Kasumi-1 (cell line): ENCODE measurements at regions not wholly inside any gene's neighbourhood (a gene's known extent, or its start where the extent isn't known, plus 50 kb on each side); places are given as distances from the start of the nearest gene placed in this dataset.

Source experiments
- DNase-seq, 2 experiments: peaks; one replicate each; lab custom pipeline; 2025; lab: John Stamatoyannopoulos, UW

DNA sequence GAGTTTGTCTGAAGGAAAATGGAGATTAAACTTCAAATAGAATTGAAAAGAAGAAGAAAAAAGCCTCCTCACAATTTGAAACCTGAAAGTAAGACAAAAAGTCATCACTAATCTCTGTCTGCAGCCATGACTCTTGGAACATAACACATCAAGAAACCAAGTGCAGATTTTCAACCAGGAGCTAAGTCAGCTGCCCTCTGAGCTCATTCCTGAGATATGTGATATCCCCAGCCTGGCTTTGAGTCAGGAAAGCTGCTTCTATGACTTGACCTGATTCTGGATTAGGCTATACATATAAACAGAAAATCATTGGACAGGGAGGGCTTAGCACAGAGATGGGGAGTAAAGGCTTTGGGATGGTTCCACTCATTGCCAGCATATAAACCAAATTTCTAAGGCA is 891.4 kb downstream of the TFAP2A start:
- no peak for DNase-seq

DNA sequence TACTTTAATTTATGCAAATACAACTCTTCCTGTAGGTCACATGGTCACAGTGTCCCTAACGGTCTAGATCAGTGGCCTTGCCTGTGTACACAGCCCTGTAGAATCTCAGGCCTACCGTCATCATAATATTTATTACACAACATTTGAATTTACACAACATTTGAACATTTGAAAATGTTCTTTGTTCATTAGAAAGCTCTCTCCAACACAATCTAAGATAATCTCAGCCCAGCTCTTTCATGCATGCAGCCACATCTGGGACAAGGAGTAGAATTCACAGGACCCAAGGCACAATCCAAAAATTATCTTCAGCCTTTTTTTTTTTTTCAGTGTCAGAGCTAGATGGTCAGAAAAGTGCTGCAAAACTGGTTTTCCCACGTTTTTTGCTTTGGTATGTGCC is 892.8 kb downstream of the TFAP2A start:
- DNase-seq = no peak

DNA sequence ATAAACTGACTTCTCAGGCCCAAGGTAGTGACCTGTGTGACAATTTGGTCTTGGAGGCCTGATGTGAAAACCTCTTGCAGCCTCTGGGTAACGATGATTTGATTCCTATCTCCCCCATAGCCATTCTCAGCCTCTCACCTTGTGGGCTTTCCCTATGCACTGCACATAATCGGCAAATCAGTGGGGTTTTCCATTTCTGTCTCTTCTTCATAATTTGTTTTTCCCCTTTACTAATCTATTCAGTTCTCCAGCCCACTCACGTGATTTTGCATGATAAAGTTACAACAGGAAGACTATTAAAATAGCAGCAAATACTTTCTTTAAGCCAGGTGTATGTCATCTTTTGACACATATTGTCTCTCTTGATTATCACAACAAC is 893.7 kb downstream of the TFAP2A start:
- no peak for DNase-seq

DNA sequence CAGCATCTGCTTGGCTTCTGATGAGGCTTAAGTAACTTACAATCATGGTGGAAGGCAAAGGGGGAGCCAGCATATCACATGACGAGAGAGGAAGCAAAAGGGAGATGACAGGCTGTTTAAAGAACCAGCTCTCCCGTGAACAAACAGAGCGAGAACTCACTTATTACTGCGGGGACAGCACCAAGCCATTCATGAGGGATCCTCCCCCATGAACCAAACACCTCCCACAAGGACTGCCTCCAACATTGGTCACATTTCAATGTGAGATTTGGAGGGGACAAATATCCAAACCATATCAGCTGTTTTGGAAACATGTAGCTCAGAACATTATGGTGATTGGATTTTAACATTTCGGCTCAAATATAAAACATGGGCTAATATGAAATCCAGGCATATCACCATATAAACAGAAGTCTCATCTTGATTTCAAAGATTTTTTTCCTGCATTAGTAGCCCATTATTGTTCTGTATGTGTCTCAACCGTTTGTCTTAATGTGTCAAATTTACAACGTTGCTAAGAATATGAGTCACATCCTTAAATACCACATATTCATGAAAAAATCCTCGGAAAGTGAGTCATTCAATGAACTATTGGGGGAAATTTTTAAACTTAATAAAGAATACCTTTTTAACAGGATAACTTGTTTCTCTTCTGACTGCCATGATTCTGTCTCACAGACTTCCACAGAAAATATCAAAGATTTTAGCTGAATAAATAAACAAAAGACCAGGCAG is 894.3 kb downstream of the TFAP2A start:
- no peak for DNase-seq

DNA sequence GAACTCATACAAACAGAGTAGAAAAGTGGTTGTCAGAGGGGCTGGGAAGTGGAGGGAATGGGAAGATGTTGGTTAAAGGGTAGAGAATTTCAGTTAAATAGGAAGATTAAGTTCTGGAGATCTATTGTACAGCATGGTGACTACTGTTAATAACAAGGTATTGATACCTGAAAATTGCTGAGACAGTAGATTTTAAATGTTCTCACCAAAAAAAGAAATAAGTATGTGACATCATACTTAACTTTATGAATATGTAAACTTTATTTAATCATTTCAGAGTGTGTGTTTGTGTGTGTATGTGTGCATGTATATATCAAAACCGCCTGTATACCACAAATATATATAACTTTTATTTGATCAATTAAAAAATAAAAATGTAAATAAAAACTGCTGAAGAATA is 896.4 kb downstream of the TFAP2A start:
- DNase-seq = no peak

DNA sequence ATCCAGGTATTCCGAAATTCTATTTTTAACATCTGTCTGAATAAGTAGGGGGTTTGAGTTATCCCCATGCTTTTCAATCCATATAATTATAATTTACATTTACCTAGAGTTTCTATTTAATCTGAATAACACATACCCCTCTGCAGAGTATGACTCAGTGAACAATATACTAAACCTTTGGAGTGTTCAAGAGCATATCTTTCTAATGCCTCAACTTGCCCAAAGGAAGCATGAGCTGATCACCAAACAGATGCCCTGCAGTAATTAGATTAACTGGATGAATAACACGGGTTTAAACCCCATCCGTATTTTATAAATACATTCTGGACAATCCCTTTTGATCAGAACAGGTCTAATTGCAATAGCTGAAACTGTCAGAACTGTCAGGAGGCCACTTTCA is 897.1 kb downstream of the TFAP2A start:
- no peak for DNase-seq

DNA sequence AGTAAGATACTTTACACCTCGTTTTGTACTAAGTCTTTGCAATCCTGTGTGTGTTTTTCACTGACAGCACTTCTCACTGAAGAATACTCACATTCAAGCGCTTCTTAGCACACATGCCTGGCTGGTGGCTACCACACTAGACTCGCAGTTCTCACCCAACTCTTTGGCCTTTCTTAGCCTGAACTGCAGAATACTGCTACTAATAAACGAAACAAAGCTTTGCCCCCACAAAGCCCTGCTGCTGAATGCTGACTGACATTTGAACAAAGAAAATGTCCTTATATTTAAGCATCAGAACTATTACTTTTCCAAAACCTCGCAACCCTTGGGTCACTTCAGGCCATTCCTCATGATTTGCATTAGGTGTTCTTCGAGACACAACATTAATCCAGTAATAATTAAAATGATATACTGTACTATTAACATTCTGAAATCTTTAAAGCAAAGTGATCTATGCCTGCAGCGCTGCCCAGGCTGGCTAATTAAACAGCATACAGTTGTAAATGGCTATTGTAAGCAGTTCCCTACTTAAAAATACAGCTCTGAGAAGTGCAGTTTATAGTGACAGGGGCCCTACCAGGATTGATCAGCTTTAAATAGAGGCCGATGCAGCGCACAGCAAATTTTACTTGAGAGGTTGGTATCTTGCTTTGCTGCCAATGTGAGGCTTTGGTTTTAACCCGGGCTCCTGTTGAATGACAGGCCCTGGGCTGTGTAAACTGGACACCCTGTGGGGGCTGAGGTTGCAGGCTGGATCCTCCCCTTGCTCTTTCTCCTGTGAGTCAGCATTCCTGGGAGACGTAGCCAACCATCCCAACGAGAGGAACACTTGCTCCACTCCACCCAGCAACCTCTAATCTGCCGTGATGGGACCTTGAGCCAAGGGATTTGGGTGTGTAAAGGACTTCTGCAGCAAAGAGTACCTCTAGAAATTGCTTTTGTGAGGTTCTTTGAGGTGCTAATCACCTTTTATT is 899.0 kb downstream of the TFAP2A start:
- no peak for DNase-seq

DNA sequence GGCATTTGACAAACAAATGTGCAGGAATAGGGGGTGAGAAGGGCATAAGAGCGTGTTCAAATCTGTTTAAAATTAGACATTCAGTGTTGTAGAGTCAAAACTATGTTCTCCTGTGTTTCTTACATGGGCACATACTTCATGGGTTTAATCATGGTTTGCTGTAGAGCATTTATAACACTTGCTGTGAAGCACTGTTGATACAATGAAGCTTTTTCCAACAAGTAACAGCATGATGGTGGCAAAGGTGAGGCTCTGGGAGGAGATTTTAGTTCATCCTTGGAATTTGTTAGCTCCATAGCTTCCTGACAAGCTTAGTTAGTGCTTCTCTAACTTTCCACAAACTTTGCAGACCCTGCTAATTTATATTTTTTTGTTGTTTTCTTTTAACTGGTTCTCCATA is 900.7 kb downstream of the TFAP2A start:
- no peak for DNase-seq

DNA sequence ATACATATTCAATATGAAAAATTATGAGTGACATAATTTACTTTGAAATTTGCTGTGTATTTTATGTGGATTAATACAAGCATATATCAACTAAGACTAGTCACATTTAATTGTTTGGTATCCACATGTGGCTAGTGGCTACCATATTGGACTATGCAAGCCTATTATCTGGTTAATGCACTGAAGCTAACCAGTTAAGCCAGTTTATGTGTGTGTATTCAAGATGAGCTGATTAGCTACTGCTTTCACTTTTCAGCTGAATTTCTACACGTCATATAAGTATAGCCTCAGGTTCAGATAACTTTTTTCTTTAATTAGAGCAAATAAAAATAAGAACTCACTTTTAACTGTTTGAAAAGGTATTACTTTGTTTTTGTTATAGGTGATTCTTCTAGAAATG is 903.7 kb downstream of the TFAP2A start:
- no peak for DNase-seq

DNA sequence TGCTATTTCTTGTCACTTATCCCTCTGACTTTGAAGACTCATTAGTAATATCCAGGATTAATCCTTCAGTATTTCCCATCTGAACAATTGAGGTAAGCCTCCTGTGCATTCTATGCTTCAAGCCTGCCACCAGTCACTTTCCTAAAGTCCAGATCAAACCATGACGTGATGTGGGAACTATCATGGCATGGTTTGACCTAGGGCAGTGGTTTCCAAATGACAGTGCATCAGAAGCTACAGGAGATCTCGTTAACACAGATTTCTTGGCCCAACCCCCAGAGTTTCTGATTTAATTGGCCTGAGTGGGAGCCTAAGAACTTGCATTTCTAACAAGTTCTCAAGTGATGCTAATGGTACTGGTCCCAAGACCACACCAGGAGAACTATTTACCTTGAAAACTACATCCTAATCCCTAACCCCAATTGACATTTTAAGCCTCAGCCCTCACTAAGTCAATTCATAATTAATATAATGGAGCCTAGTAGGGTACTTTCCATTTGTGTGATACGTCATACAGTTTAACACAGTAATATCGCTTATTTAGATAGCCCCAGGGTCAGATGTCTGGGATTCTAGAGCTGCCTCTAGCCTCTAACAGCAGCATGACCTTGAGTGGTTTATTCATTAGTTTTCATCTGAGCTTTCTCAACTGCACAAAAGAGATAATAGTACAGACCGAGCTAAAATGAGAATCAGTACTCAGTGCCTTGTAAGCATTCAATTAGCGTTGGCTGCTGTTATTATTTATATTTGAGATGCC is 907.6 kb downstream of the TFAP2A start:
- no peak for DNase-seq

DNA sequence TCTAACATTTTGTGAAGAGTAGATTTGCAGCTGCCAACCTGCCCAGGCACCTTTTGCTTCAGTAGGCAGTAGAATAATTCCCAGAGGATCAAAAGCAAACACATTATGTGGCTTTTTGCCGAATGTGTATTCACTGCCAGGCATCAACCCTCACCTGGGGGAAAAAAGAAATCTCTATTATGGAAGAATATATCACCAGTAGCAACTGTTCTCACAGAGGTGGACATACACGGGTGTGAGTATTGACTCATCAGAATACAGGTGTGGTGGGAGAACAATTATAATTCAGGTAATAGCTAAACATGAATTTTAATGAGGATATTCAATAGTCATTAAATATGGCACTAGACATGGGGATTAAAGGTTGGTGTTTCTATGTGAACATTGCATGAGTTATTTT is 910.7 kb downstream of the TFAP2A start:
- no peak for DNase-seq

DNA sequence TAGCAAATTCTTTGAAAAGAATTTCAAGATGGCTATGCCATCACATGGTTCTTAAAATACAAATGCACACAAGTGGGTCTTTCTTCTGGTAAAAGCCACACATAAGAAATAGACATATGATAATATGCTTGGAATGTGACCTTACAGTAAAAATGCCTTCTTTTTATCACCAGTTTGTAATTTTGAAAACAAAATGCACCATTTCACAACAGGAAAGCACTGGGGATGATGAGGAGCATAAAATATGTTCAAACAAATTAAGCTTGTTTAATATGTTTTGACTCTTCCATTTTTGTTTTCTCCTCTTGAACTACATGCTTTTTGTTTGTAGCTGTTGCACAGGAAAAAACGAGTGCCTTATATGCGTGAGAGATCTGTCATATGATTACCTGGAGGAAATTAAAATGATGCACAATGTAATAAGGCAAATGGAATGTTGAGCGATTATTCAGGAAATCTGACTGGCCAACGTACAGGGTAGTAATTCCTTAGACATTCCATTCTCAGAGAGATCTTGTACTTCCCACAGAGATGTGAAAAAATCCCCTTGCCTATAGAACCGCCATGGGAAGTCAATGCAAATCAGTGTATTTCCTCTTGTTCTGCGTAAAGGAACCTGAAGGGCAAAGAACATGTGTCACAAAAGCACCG is 911.6 kb downstream of the TFAP2A start:
- no peak for DNase-seq

DNA sequence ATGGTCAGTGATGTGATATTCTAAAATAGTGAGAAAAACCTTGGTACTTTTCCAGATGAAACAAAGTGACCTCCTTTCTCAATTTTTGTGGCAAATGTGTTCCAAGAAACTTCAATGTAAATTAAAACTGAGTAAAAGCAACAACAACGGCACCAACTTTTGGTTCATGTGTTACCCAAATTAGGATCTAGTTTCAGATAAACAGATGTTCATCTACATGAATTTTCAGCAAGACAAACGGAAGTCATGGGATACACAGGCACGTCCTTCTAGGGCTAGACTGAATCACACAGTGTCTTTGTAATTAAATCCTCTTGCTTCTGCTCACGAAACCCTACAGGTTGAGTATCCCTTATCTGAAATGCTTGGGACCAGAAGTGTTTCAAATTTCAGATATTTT is 915.2 kb downstream of the TFAP2A start:
- DNase-seq = no peak

DNA sequence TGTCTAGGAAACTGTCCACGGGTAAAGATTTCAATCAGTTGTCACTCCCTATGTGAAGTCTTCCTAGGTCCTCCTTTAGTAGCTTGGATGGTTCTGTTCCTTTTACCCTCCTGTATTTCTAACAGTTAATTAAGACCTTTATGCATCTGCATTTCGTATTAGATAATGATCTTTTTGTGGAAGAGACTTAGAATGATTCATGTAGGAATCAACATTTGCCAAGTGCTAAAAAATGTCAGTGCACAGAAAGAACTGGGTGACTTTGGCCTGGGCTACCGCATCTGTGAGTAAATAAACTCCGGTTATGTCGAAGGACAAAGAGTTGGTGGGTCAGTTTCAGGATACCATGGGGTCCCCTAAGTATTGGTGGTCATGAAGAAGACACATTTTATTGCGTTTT is 918.0 kb downstream of the TFAP2A start:
- no peak for DNase-seq

DNA sequence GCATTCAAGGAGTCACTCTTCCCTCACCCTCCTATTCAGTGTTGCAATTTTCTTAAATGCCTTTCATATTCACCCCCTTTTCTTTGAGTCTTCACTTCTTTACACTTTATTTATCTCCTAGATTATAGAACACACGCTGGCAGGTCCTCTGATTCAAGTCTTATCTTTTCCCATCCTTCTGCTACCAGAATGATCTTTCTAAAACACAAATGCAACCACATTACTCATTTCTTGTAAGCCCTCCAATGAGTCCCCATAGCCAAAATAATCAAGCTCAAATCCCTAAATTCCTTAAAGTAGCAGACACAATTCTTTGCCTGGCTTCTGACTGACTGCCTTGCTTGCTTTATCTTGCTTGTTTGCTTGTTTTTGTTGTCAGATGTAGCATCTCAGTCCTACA is 920.0 kb downstream of the TFAP2A start:
- DNase-seq = no peak

DNA sequence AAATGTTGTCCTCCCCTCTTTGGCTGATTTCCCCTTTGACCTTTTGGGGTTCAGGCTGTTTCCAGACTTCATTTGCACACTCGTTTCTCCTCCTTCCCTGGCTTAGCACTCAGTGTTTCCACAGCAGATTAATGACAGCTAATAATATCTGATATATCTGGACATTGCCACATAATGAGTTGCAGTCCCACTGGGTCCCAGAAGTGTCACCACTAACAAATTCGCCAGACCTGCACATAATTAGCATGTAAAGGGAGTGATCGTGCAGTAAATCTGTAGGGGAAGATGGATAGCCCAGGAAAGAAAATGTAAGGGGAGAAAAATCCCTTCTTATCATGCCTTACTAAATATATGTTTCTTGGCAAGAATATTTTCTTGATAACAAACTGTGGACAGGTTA is 922.1 kb downstream of the TFAP2A start:
- DNase-seq = no peak

DNA sequence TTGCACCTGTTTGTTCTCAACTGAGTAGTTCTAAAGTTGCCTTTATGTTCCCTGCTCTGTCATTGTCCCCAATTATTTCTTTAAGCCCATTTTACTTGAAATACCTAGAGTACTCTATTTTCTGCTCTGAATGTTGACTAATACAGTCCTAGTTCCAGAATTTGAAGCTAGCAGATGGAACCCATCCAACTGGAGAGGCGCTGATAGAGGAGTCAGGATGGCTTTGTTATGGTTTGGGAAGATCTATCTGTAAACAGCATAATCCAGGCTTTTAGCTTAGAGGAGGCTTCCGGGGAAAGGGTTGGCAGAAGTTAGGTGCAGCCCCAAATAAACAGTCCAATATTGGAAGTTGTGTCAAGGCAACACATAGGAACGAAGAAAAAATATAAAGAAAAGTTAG is 927.7 kb downstream of the TFAP2A start:
- DNase-seq = no peak

DNA sequence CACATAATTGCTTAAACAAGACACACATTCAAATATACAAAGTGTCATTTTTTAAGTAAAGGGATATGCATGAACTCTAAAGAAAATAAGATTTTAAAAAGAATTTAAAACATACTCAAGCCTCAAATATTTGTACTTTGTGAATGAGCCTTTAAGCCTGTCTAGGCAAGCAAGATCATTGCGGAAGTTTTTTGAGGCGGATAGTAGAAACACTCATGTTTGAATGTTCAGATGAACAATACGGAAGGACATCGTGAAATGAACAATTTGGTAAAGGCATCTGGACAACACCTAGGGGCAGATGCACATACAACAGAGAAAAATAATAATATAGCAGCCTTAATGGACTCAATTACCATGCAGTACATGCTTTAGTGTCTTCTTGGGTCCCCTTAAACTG is 928.9 kb downstream of the TFAP2A start:
- no peak for DNase-seq

DNA sequence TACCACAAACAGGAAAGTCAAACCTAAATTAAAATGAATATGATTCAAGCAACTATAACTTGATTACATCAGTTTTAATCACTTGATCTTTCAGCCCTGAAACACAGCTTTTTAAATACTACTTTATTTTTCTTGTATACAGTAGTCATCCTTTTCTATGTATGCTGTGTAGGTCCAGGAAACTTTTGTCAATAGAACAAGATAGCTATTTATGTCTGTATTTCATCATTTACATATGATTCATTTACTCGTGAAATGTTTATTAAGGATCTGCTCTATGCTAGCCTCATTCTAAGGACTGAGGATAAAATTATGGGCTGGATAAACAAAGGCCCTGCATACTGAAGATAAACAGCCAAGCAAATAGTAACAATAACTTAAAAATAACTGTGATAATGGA is 930.2 kb downstream of the TFAP2A start:
- no peak for DNase-seq

DNA sequence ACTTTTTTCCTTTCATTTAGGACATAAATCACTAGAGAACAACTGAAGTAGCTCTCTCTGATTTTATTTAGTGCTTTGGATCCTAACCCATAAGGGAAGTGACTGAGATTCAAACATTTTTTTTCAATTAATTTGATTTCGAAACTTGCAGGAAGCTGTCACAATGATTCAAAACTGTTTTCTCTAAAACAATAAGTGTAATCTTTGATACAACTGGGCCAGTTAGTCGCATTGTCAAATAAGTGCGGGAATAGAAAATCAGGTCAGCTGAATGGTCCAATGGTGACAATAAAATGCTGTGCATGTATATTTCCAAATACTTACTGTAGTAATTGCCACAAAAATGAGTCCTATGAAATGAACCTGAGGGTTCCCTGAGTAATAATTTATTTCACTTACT is 930.8 kb downstream of the TFAP2A start:
- no peak for DNase-seq

DNA sequence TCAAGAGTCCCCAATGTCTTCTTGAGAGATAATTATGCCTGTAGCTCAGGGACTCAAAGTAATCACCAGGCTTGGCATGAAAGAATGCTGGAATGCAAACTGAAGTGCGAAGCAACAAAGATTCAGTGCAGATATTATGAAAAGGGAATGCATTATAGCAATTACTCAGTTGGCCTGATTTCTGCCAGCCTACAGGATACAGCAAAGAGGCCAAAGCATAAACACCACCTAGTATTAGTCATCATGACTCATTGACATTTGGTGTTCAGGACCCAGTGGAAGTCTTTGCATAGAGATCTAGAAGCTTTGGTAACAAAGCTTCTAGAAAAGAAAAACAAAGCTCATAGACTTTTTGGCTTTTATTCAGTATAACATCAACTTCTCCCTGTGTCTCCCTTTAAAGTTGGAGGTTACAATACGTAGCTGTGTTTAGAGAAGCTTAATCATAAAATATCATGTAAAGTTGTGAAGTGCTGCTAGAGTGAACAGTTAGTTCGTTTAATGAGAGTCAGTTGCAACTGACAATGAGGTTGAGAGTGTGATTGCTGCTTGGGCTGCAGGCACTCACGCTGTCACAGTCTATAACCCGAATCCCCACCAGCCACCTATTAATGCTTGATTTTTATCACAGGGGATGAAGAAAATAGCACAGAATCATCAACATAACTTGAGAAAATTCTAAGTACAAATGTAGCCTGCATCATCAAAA is 932.7 kb downstream of the TFAP2A start:
- no peak for DNase-seq
